Ureter (tissue), 1 donor: ENCODE measurements at regions not wholly inside any gene's neighbourhood (a gene's known extent, or its start where the extent isn't known, plus 50 kb on each side); places are given as distances from the start of the nearest gene placed in this dataset.

Experiments
- DNase-seq: peaks from one replicate; pipeline ENCODE4 v3.0.0-alpha.2; 2020; ENCODE audit warnings: low spot score
- donor health status: DM: yes; HTN: yes; CAD: no.

DNA sequence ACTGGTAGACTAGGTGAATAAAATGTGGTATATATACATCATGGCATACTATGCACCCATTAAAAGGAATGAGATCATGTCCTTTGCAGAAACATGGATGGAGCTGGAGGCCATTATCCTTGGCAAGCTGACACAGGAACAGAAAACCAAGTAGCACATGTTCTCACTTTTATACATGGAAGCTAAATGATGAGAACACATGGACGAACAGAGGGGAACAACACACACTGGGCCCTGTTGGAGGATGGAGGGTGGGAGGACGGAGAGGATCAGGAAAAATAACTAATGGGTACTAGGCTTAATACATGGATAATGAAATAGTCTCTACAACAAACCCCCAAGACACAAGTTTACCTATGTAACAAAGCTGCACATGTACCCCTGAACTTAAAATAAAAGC is 780.0 kb downstream of the DACH1 start:
- no peak for DNase-seq

DNA sequence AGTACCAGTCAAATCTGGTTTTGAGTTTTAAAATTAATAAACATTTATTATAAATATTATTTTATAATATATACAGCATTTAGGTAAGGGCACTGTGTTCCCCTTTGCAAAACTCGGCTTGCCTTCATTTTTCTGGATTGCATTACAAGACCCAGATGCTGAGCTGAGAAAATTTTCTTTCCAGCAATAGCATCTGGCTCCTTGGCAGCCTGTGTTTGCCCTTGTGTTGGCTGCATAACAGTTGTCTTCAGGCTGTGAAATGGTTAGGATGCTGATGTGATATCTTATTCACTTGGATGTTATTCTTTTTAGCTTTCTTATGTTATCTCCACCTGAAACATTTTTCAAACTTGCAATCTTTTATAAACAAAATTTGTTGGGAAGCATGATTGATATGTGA is 784.4 kb downstream of the DACH1 start:
- DNase-seq: no peak

DNA sequence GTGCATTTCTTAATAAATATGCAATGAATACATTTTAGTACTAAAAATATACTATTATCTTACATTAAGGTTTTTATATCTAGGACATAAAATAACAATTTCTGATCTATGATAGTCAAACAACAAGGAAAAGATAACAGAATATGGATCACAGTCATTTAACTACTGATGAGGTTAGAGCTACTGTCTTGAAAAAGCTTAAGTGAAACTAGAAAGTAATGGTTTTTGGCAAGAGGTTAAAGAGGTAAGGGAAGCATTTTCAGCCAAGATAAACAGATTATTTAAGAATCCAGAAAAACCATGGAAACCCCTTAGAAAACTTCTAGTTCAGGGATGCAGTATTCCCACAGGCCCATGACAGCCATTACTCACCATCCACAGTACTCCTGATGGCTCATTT is 787.4 kb downstream of the DACH1 start:
- DNase-seq: no peak

DNA sequence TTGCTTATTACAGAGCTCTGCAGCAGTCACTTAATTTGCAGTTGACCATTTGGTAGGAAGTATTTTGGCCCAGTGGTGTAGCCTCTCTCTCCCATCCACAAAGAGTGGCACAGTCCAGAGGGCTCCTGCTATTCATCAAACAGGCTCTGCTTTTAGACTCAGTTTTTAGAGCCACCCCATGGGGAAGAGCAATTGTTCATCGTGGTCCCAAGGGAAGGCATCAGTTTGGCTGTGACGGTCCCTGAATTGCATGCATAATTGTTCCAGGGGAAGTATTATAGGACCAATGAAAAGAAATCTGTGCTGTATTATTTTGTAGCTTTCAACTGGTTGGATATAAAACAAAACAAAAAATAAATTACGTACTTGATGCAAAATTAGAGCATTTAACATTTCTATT is 799.0 kb downstream of the DACH1 start:
- DNase-seq: no peak

DNA sequence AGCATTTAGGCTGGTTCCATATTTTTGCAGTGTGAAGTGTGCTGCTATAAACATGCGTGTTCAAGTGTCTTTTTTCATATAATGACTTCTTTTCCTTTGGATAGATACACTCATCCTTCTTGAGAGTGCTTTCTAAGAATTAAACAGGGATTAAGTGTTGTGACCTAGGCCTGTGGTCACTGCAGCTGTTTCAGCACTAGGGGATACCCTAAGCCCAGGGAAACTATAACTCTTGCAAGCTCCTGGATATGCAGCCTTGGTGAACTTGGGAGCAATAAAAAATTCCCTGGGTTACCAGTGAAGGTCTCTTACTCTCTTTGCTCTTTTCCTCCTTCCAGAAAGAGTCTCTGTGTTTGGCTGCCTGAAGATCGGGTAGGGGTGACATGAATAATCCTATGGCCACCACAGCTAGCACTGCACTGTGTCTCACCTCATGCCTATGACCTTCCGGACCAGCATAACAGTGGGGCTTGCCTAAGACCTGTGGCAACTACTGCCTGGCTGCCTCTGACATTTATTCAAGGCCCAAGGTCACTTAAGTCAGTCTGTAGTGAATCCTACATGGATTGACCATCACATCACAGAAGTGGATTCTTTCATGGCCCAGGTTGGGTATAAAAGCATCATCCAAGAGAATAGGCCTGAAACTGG is 799.7 kb downstream of the DACH1 start:
- DNase-seq: no peak

DNA sequence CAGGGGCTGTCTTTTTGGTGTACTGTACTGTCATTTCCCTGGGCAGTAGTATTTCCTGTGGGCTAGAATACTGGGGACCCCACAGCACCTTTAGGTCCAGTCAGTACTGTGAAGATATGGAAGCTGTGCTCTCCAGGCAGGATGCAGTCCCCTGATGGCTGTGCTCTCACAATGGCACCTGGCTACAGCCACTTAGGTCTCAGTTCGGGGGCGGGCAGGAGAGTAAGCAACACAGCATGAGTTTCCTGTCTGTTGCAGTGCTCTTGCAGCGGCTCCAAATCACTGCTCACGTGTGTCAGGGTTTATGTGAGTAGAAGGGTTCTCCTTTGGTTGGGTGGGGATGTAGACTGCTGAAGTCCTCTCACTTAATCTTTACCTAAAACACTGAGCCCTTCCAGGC is 810.4 kb downstream of the DACH1 start:
- DNase-seq: no peak

DNA sequence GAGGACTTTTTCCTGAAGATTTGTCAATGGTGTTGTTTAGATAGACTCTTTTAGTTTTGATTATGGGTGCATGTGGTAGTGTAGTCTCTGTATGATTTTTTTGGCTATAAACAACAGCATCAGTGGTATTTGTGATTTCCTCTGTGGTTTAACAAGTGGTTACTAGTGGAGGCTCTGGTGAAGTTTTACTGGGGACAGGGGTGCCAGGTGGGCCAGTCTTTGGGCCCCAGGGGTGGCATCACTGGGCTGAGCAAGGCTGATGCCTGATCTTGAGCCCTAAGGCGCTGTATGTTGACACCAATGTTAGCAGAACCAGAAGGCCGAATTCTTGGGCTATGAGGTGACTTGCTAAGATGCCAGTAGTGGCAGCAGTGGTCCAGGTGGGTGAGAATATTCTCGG is 811.4 kb downstream of the DACH1 start:
- no peak for DNase-seq

DNA sequence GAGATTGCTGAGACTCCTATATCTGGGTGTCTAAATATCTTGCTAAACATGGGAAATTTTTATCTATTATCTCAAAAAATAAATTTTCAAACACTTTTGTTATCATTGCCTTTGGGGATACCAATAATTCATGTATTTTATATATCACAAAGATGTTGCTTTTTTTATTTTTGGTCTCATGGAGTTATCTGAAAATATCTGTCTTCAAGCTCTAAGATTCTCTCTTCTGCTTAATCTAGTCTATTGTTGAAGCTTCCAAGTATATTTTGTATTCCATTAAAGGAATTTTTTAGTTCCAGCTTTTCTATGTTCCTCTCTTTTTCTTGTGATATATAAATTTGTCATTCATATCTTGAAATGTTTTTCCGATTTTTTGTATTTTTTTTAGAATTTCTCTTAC is 812.0 kb downstream of the DACH1 start:
- DNase-seq: no peak

DNA sequence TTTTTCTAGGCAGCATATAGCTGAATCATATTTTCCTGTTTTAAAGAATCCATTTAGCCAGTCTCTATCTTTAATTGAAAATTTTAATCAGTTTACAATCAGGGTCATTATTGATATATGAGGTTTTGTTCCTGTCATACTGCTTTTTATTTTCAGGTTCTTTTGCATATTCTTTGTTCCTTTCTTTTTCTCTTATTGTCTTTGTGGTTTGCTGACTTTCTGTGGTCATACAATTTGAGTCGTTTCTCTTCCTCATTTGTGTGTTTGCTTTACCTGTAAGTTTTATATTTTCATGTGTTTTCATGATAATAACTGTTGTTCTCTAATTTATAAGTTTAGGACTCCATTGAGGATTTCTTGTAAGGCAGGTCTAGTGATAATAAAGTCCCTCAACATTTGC is 812.6 kb downstream of the DACH1 start:
- DNase-seq: no peak

DNA sequence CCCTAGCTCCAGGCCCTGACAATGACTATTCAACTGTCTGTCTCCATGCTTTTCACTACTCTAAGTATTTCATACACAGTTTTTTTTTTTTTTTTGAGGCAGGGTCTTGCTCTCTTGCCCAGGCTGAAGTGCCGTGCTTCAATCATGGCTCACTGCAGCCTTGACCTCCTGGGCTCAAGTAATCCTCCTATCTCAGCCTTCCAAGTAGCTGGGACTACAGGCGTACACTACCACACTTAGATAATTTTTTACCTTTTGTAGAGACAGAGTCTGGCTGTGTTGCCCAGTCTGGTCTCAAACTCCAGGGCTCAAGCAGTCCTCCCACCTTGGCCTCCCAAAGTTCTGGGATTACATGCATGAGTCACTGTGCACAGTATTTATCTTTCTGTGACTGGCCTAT is 815.4 kb downstream of the DACH1 start:
- DNase-seq: no peak

DNA sequence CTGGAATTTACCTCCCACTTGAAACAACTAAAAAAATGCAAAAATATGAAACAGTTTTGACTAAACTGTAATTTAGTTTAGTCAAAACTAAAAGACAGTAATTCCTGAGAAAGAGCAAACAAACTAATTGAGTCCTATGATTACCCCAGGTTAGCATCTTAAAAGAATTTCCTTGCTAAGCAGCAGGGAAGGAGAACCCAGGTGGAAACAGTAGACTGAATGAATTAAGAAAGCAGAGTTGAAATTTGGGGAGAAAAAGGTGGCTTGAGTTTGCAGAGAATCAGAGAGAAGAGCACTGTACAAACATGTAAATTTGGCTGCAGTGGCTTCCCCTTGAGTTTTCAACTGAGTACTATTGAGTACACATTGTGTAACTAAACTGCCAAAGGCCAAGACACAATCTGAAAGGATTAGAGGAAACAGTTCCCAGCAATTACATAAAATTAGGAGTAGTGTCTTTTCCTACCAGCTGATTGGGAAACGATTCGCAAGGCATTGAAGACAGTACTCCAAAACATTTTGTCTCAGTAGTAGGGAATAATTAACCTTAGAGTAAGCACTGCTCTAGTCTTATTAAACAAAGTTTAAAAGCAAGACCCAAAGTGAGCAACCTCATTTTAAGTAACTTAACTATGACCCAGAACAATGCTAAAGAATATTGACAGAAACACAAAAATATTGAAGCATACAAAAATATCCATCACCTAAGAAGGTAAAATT is 820.5 kb downstream of the DACH1 start:
- DNase-seq: no peak

DNA sequence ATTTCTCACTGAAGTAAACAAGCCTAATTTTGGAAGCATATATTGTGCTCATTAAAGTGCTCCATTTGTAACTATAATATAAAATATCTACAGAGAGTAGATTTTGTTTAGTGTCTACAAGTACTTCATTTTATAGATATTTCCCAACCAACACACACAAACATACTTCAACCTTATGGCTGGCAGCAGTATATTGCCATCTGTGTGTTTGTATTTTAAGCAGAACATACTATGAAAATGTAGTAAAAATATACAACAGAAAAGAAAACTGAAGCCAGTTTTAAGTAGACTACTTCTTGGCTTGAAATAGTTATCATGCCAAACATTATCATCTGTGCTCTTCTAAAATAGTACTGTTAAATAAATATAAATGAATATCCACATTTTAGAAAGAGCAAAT is 821.9 kb downstream of the DACH1 start:
- DNase-seq: no peak

DNA sequence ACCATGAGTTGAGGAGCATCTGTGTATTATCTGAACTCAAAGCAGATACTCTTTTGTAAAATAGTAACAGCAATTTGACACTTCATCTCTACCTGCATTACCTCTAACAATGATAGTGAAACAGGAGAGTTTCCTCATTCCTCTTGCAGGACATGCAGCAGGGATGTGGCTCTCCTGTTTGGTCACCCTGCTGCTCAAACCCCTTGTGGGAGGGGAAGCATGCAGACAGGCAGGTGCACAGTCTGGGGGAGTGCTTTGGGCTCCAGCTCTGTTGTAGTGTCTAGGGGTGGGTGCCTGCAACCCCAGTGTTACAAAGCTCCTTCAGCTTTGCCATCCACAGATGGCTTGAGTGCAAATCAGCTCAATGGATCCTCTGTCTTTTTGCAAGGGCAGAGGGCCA is 827.6 kb downstream of the DACH1 start:
- no peak for DNase-seq

DNA sequence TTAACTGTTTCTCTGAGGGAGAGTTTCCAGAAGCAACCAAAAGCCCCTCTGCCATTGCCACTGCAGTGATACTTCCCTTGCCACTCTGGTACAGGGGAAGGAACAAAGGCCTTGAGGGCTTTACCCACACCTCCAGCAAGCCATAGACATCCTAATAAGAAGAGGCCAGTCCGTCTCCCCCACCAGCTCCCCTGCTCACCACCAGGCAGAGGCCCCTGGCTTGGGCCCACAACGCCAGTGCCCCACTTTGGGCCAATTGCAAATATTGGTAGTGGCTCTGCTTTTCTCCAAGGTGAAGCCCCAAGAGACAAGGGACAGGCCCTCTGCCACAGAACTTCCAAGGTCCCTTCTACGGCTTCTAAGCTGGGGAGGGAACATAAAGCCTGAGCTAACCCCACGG is 833.0 kb downstream of the DACH1 start:
- DNase-seq: no peak

DNA sequence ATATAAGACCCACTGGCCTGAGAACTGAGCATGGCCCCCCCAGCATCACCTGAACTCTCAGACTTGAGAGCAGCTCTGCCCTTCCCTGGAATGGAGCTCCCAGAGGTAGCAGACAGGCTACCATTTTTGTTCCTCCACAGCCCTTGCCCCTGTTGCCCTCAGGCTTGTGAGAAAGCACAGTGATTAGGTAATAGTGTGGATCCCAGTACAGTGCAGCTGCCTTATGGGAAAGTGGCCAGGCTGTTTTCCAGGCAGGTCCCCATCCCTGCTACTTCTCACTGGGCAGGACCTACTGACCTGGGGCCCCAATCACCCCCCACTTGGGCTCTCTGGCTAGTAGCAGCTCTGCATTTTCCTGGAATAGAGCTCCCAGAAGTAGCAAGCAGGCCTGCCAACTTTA is 834.0 kb downstream of the DACH1 start:
- DNase-seq: no peak

DNA sequence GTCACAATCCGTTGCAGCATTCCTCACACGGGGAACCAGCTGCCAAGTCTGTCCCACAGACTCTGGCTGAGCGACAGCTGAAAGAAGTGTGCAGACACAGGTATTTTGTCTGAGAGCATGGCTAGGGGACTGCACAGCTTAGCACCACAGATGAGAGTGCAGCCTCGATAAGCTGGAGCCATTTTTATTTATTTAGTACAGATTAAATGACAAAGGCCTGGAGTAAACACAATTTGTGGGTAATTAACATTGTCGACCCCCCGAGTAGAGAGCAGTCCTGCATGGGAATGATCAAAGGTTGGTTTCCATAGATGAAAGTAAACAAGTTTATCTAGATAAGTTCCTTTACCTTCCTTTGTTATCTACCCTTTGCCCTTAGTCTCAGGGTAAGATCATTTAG is 836.2 kb downstream of the DACH1 start:
- no peak for DNase-seq

DNA sequence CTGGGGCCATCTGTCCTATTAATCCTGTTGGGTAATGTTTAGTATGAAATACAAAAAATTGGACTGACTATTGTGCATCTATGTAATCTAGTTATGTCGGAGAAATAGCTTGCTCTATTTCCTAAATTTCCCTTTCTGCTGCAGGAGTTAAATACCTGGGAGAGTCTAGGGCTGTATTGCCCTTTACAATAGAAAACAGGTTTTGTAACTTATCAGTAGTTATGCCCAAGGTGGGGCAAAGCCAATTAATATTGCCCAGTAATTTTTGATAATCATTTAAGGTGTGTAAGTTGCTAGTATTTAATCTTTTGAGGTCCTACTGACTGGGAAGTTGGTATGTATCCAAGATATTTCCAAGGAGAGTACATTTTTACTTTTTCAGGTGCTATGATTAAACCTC is 838.1 kb downstream of the DACH1 start:
- no peak for DNase-seq

DNA sequence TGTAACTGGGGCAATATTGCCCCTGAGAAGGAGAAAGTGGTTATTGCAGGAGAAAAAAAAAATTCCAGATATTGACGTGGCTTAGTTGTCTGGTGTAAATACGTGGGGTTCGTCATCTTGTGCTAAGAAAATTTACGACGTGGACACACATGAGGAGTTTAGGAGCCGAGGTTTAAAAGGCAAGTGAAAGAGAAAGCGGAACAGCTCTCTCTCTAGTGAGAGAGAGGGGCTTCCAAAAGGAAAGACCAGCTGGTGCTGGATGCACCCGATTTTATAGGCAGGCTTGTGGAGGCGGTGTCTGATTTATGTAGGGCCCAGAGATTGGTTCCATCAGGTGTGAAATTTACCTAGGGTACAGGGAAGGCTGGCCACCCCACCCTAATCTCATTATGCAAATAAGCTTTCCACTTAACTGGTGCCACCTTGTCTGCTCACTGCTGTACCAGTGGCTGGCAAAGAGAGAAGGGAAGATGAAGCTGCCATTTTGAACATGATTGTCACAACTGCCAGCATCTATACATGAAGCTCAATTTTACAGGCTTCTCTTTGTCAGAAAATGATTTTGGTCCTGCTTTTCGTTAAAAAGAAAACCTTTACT is 845.1 kb downstream of the DACH1 start:
- DNase-seq: no peak

DNA sequence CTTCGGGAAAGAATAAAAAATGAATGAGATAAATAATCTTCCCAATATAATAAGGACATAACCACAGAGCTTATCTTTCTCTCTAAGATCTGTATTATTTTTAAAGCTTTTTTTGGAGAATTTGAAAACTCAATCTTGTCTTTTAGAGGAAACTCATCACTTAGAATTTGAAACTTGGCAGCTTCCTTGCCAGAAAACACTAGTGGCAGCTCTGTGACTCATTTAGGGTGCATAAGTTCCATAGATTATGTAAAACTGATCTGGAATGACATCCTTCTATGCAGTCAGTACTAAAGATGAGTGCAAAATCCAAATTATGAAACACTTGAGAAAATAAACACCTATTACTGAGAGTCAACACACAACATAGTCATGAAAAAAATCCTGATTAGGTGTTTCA is 848.0 kb downstream of the DACH1 start:
- no peak for DNase-seq

DNA sequence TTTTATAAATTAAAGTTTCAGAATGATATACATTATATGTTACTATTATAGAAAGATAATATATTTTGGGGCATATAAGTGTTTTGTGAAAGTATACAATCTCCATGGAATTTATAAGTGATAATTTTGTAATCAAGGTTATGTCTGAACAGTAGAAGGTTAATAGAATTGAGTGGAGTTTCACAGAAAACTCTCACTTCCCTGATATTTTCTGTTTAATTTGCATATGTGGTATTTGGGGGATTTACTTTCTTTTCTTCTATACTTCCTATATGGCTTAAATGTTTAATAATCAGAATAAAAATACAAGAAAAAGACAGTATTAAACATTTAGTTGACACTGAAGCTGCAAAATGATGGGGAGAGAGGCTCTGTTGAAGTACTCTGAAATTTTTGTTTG is 848.5 kb downstream of the DACH1 start:
- DNase-seq: no peak

DNA sequence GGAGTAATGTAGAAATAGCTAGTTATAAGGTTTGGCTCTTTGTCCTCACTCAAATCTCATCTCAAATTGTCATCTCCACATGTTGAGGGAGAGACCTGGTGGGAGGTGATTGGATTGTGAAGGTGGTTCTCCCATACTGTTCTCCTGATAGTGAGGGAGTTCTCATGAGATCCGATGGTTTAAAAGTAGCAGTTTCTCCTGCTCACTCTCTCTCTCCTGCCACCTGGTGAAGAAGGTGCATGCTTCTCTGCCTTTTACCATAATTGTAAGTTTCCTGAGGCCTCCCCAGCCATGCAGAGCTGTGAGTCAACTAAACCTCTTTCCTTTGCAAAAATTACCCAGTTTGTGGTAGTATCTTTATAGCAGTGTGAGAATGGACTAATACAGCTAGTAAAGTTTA is 849.4 kb downstream of the DACH1 start:
- DNase-seq: no peak

DNA sequence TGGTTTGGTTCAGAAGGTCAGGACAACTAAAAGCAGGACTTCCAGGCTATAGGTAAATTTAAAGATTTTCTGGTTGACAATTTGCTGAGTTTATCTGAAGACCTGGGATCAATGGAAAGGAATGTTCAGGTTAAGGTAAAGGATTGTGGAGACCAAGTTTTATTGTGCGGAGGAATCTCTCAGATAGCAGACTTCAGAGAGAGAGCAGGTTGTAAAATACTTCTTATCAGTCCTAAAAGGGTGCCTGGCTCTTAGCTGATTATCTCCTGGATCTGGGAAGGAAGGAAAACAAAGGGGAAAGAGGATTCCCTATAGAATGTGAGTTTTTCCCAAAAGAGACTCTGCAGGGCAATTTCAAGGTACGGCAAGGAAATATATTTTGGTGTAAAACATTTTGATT is 851.5 kb downstream of the DACH1 start:
- no peak for DNase-seq

DNA sequence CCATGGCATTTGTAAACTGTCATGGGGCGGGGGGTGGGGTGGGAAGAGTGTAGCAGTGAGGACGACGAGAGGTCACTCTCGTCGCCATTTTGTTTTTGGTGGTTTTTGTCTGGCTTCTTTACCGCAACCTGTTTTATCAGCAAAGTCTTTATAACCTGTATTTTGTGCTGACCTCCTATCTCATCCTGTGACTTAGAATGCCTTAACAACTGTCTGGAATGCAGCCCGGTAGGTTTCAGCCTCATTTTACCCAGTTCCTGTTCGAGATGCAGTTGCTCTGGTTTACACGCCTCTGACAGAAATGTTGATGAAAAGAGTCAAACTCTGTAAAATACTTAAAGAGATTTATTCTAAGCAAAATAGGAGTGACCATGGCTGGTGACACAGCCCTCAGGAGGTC is 852.0 kb downstream of the DACH1 start:
- DNase-seq: no peak

DNA sequence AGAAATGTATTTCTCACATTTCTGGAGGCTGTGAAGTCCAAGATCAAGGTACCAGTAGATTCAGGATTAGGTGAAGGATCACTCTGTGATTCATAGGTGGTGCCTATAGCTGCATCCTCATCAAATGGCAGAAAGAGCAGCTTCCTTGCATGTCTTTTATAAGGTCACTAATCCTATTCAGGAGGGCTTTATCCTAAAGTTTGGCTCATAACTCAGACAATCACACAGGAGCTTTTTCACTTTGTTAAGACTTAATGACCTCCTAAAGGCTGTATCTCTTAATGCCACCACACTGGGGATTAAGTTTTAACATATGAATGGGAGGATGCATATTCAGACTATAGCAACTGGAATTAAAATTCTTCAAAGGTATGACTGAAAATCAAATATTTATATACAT is 861.1 kb downstream of the DACH1 start:
- DNase-seq: no peak
